HCT116 (cell line): ENCODE measurements at regions not wholly inside any gene's neighbourhood (a gene's known extent, or its start where the extent isn't known, plus 50 kb on each side); places are given as distances from the start of the nearest gene placed in this dataset.
A peak's percentile ranks its signal among the peaks of the same experiment; 100 is the strongest.

ENCODE experiments used
- ATAC-seq: fragments of 200-7000 bp; cut with Tn5 transposase; 2 replicates; pipeline ENCODE4 v1.9.1; 2020; ENCODE audit warnings: mild to moderate bottlenecking, moderate library complexity
- BruUV-seq: library from RNA; stranded (reverse); fragments of 400-500 nt; replicated peaks from 2 replicates; lab custom pipeline; 2021; lab: Mats Ljungman, UMichigan
- CTCF ChIA-PET: fragments of 300-600 bp; sonication (Branson Sonifier 250); formaldehyde crosslinking; loops from one replicate; lab custom pipeline; 2021; ENCODE audit warnings: antibody characterized with exemption; lab: Charles Lee
- POLR2A ChIA-PET: fragments of 300-600, 350-600 bp; sonication (Branson Sonifier 250); formaldehyde crosslinking; loops from one replicate; lab custom pipeline; 2021; ENCODE audit warnings: antibody characterized with exemption; lab: Charles Lee
- RAD21 ChIA-PET, 2 experiments: fragments of 300-600 bp; sonication (Branson Sonifier 250); formaldehyde crosslinking; loops; one replicate each; lab custom pipeline; 2023; ENCODE audit warnings: low total read pairs in 2 of 2; ENCODE audit not compliant: uncharacterized antibody in 2 of 2, unreplicated experiment in 2 of 2, low non-redundant PET in 1 of 2; lab: Charles Lee
- DNase-seq: peaks from one replicate; pipeline ENCODE4 v3.0.0-alpha.2; 2010; ENCODE audit warnings: low read depth, low spot score
- H2AFZ ChIP-seq: fragments of 200-600 bp; shearing (Covaris generic), sonication (generic); 2 replicates; pipeline ENCODE4 v1.6.1; 2017; ENCODE audit warnings: low read depth, mixed run types, mixed read lengths, antibody characterized with exemption, low read length; ENCODE audit not compliant: poor library complexity, severe bottlenecking
- H3K27ac ChIP-seq: 2 replicates; pipeline ENCODE4 v1.5.1; 2012; ENCODE audit warnings: low read depth, low read length
- H3K27me3 ChIP-seq: fragments of 200-600 bp; sonication (generic); 2 replicates; pipeline ENCODE4 v1.6.1; 2016; ENCODE audit warnings: mixed run types, low read length, mixed read lengths; ENCODE audit not compliant: insufficient read depth
- H3K36me3 ChIP-seq, 2 experiments: fragments of 200-500 bp in 1 of 2; fragments of 200-600 bp in 1 of 2; sonication (Bioruptor generic) in 1 of 2; sonication (generic) in 1 of 2; 2 replicates each; pipeline versions ENCODE4 v1.5.1 to v1.6.1; 2014 to 2016; ENCODE audit warnings: low read length in 2 of 2, inconsistent platforms in 1 of 2, mixed read lengths in 1 of 2, mixed run types in 1 of 2; ENCODE audit not compliant: insufficient read depth in 2 of 2, control insufficient read depth in 1 of 2
- H3K4me1 ChIP-seq, 2 experiments: fragments of 200-600 bp in 1 of 2; sonication (generic) in 1 of 2; 2 replicates each; pipeline versions ENCODE4 v1.5.1 to v1.6.1; 2012 to 2017; ENCODE audit warnings: low read length in 2 of 2, inconsistent platforms in 1 of 2, mild to moderate bottlenecking in 1 of 2, mixed read lengths in 1 of 2, mixed run types in 1 of 2, moderate library complexity in 1 of 2; ENCODE audit not compliant: insufficient read depth in 2 of 2, control insufficient read depth in 1 of 2
- H3K4me2 ChIP-seq: fragments of 200-600 bp; sonication (generic); 2 replicates; pipeline ENCODE4 v1.6.1; 2017; ENCODE audit warnings: mixed run types, low read length, mixed read lengths
- H3K4me3 ChIP-seq, 2 experiments: fragments of 200-600 bp in 1 of 2; sonication (generic) in 1 of 2; replicated peaks in 1 of 2; 2 replicates each; pipeline ENCODE4 v1.5.1; 2011 to 2016; ENCODE audit warnings: low read length in 2 of 2, control low read depth in 1 of 2, low read depth in 1 of 2, mild to moderate bottlenecking in 1 of 2, mixed read lengths in 1 of 2, mixed run types in 1 of 2
- H3K79me2 ChIP-seq: fragments of 200-600 bp; sonication (generic); 2 replicates; pipeline ENCODE4 v1.6.1; 2017; ENCODE audit warnings: mild to moderate bottlenecking, mixed run types, low read length, moderate library complexity, mixed read lengths; ENCODE audit not compliant: insufficient read depth
- H3K9ac ChIP-seq: fragments of 200-600 bp; sonication (generic); 2 replicates; pipeline ENCODE4 v1.6.1; 2016; ENCODE audit warnings: low read length, mixed read lengths
- H3K9me2 ChIP-seq: fragments of 200-600 bp; sonication (generic), shearing (Covaris generic); 2 replicates; pipeline ENCODE4 v1.6.1; 2017; ENCODE audit warnings: mixed run types, mild to moderate bottlenecking, moderate library complexity; ENCODE audit not compliant: insufficient read depth
- H3K9me3 ChIP-seq, 2 experiments: fragments of 200-500 bp in 1 of 2; fragments of 200-600 bp in 1 of 2; sonication (Bioruptor generic) in 1 of 2; sonication (generic) in 1 of 2; 2 replicates each; pipeline ENCODE4 v1.6.1; 2014 to 2017; ENCODE audit warnings: low read length in 2 of 2, mixed read lengths in 2 of 2, inconsistent platforms in 1 of 2, low read depth in 1 of 2, mild to moderate bottlenecking in 1 of 2, mixed run types in 1 of 2, moderate library complexity in 1 of 2; ENCODE audit not compliant: control insufficient read depth in 1 of 2, insufficient read depth in 1 of 2
- H4K20me1 ChIP-seq: fragments of 200-600 bp; sonication (generic), shearing (Covaris generic); 2 replicates; pipeline ENCODE4 v1.6.1; 2017; ENCODE audit warnings: mixed run types, mild to moderate bottlenecking, moderate library complexity; ENCODE audit not compliant: insufficient read depth
- CEBPB ChIP-seq: IDR thresholded peaks from 2 replicates; pipeline ENCODE4 v1.6.1; 2012; ENCODE audit warnings: low read depth
- EGR1 ChIP-seq: IDR thresholded peaks from 2 replicates; pipeline ENCODE4 v1.6.1; 2012; ENCODE audit warnings: low read depth
- EZH2 ChIP-seq: fragments of 200-600 bp; sonication (generic); IDR thresholded peaks from 2 replicates; pipeline ENCODE4 v1.6.1; 2017; ENCODE audit warnings: antibody characterized with exemption, mixed run types
- JUND ChIP-seq: IDR thresholded peaks from 2 replicates; pipeline ENCODE4 v1.6.1; 2012
- POLR2A ChIP-seq: IDR thresholded peaks from 2 replicates; pipeline ENCODE4 v1.7.0; 2011; ENCODE audit warnings: borderline replicate concordance; ENCODE audit not compliant: insufficient read depth, insufficient read length; ENCODE audit errors: extremely low read depth
- POLR2AphosphoS5 ChIP-seq: IDR thresholded peaks from 2 replicates; pipeline ENCODE4 v1.6.1; 2011; ENCODE audit warnings: mild to moderate bottlenecking, low read depth, low read length, moderate library complexity
- RAD21 ChIP-seq: IDR thresholded peaks from 2 replicates; pipeline ENCODE4 v1.6.1; 2012; ENCODE audit warnings: low read depth, mild to moderate bottlenecking
- REST ChIP-seq: IDR thresholded peaks from 2 replicates; pipeline ENCODE4 v1.6.1; 2012; ENCODE audit warnings: low read depth
- SRF ChIP-seq: IDR thresholded peaks from 2 replicates; pipeline ENCODE4 v1.6.1; 2012; ENCODE audit warnings: low read depth
- YY1 ChIP-seq: IDR thresholded peaks from 2 replicates; pipeline ENCODE4 v1.6.1; 2011; ENCODE audit warnings: low read length, low read depth, moderate library complexity, mild to moderate bottlenecking; ENCODE audit not compliant: insufficient replicate concordance; ENCODE audit errors: extremely low read depth
- ZFX ChIP-seq: fragments of 450-650 bp; IDR thresholded peaks from 2 replicates; pipeline ENCODE4 v1.6.1; 2017
- ZNF274 ChIP-seq: fragments of 200-500 bp; sonication (Bioruptor generic); IDR thresholded peaks from 2 replicates; pipeline ENCODE4 v1.6.1; 2014; ENCODE audit warnings: mild to moderate bottlenecking, low read depth, low read length, inconsistent platforms
- intact Hi-C: fragments of 100-400 bp; cut with micrococcal nuclease; formaldehyde crosslinking; loops from 2 replicates; pipeline ENCODE4 v1.10.0; 2022
- TF ChIP-seq, protein P1 (sequence below): IDR thresholded peaks from 2 replicates; pipeline ENCODE4 v1.6.1; 2012
- TF ChIP-seq, protein P2 (sequence below): IDR thresholded peaks from 2 replicates; pipeline ENCODE4 v1.6.1; 2012
- TF ChIP-seq, protein P3 (sequence below): IDR thresholded peaks from 2 replicates; pipeline ENCODE4 v1.6.1; 2011; ENCODE audit warnings: mild to moderate bottlenecking, low read length, moderate library complexity; ENCODE audit not compliant: insufficient replicate concordance; ENCODE audit errors: extremely low read depth

DNA sequence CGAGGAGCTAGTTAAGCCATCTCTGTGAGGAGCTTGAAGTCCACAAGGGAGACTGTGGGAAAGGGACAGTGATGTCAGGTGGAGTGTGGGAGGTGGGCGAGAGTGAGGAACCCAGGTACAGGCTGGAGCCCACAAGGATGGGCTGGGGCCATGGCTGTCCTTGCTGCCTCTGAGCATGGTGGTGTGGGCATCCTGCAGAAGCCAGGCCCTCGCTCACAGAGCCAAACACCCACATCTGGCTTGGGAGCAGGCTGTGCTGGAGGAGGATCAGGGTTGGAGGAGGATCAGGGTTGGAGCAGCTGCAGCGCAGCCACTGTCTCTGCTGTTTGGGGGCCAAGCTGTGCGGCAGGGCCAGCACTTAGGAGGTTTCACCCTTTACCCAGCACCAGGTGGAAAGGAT, 58.2 kb upstream of the ENPP7 start:
- Histone ChIP-seq H4K20me1 (no peaks in the 10 kb centered on the region), H3K4me1 (no peaks in the 10 kb centered on the region), H2AFZ (no peak overlapping the region), H3K36me3 (no peaks in the 10 kb centered on the region), H3K9ac (no peak overlapping the region), H3K4me3 (no peak overlapping the region), H3K79me2 (no peaks in the 10 kb centered on the region), H3K9me2 (no peaks in the 10 kb centered on the region)
- RAD21 ChIA-PET: no interaction called here
- ATAC-seq (no peak), DNase-seq (no peak)
- CTCF ChIA-PET: interaction anchor here (1.6 kb wide), 1 partner anchor 14 kb away, joined by 5 read pairs; no protein-coding TSS in a partner anchor
- no peak for TF ChIP-seq EGR1
- TF ChIP-seq, all 23 proteins: peak for 0
- no peaks in the 10 kb centered on the region for H3K27me3 ChIP-seq
- no peak overlapping the region for H3K4me2 ChIP-seq
- H3K9me3 ChIP-seq: peaks cover 11 to 15% of the 10 kb centered on the region in 2 experiments; a peak in 3 of 4 replicates
- POLR2A ChIA-PET: no interaction called here
- BruUV-seq: no TSS peak
- intact Hi-C loops: no loop called here
- H3K27ac ChIP-seq: no peak overlapping the region

- no peak overlapping the region for H3K4me3 ChIP-seq
- CTCF ChIA-PET: interaction anchor here (1.8 kb wide), 1 partner anchor 13 kb away, joined by 5 read pairs; no protein-coding TSS in a partner anchor
- H3K9me2 ChIP-seq: no peaks in the 10 kb centered on the region
- H3K4me2 ChIP-seq: no peak overlapping the region
- peaks cover 11 to 15% of the 10 kb centered on the region in 2 experiments; a peak in 3 of 4 replicates for H3K9me3 ChIP-seq
- no peak overlapping the region for H3K9ac ChIP-seq
- H3K27ac ChIP-seq: no peak overlapping the region
- H4K20me1 ChIP-seq: no peaks in the 10 kb centered on the region
- POLR2A ChIA-PET: no interaction called here
- peaks cover 0 to 1% of the 10 kb centered on the region in 2 experiments; a peak in 1 of 4 replicates for H3K4me1 ChIP-seq
- intact Hi-C loops: no loop called here
- DNase-seq: no peak
- RAD21 ChIA-PET: no interaction called here
- BruUV-seq: no TSS peak
- H2AFZ ChIP-seq: no peak overlapping the region
- no peaks in the 10 kb centered on the region for H3K79me2 ChIP-seq
- peak; percentile 63 for ATAC-seq
- H3K27me3 ChIP-seq: no peaks in the 10 kb centered on the region
- H3K36me3 ChIP-seq: no peaks in the 10 kb centered on the region
- TF ChIP-seq, protein P1, sequence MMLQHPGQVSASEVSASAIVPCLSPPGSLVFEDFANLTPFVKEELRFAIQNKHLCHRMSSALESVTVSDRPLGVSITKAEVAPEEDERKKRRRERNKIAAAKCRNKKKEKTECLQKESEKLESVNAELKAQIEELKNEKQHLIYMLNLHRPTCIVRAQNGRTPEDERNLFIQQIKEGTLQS: no peak
- no peak for TF ChIP-seq POLR2A
- TF ChIP-seq, protein P2, sequence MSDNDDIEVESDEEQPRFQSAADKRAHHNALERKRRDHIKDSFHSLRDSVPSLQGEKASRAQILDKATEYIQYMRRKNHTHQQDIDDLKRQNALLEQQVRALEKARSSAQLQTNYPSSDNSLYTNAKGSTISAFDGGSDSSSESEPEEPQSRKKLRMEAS: no peak
- no peak for TF ChIP-seq ZFX
- TF ChIP-seq, protein P3, sequence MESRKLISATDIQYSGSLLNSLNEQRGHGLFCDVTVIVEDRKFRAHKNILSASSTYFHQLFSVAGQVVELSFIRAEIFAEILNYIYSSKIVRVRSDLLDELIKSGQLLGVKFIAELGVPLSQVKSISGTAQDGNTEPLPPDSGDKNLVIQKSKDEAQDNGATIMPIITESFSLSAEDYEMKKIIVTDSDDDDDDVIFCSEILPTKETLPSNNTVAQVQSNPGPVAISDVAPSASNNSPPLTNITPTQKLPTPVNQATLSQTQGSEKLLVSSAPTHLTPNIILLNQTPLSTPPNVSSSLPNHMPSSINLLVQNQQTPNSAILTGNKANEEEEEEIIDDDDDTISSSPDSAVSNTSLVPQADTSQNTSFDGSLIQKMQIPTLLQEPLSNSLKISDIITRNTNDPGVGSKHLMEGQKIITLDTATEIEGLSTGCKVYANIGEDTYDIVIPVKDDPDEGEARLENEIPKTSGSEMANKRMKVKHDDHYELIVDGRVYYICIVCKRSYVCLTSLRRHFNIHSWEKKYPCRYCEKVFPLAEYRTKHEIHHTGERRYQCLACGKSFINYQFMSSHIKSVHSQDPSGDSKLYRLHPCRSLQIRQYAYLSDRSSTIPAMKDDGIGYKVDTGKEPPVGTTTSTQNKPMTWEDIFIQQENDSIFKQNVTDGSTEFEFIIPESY: no peak
- no peak for TF ChIP-seq CEBPB
- TF ChIP-seq RAD21: no peak
- no peak for TF ChIP-seq EZH2
- TF ChIP-seq JUND: no peak
- no peak for TF ChIP-seq SRF
- no peak for TF ChIP-seq ZNF274
- no peak for TF ChIP-seq POLR2AphosphoS5
- no peak for TF ChIP-seq REST
- no peak for TF ChIP-seq YY1
Observed at GRCh38 chr17:79671085-79671694, 59.6 kb upstream of the ENPP7 start.
